Dedifferentiated amniotic fluid mesenchymal stem cell (primary cell): ENCODE measurements at regions not wholly inside any gene's neighbourhood (a gene's known extent, or its start where the extent isn't known, plus 50 kb on each side); places are given as distances from the start of the nearest gene placed in this dataset.
"Not testable (repeated sequence)": the region's sequence is repeated elsewhere in the genome, so short reads cannot be mapped to it uniquely, and the experiment has no call there.

Source experiments
- DNase-seq: peaks from one replicate; pipeline ENCODE4 v3.0.0-alpha.2; 2016; ENCODE audit errors: extremely low spot score

DNA sequence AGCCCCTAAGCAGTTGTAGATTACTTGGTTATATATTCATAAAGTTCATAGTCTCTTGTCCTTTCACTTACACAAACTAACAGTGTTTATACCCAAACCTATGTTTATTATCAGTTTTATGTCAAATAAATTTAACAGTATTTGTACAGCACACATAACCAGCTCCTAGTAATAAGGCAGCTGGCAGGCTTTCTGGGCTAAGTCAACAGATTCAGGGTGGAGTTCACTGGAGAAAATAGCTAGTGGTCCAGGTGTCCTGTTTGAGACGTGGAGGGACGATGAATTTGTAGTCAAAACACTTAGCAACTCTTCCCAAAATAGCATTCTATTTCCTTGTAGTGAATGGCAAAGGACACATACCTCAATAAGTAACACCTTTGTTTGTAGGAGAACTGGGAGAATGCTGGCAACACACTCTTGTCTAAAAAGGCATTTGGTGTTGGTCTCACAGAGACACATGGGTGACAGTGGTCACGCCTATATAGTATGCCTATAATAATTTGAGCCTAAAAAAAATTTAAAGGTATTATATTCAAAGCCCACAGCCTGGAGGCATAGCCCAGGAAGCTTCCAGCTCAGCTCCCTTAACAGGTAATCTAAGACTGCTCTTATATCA is 156.4 kb upstream of the CARMIL1 start:
- DNase-seq = no peak

GRCh38 chr6:25124216-25124715 is 154.9 kb upstream of the CARMIL1 start:
- DNase-seq = no peak

GRCh38 chr6:25125736-25126135 is 153.4 kb upstream of the CARMIL1 start:
- no peak for DNase-seq

DNA sequence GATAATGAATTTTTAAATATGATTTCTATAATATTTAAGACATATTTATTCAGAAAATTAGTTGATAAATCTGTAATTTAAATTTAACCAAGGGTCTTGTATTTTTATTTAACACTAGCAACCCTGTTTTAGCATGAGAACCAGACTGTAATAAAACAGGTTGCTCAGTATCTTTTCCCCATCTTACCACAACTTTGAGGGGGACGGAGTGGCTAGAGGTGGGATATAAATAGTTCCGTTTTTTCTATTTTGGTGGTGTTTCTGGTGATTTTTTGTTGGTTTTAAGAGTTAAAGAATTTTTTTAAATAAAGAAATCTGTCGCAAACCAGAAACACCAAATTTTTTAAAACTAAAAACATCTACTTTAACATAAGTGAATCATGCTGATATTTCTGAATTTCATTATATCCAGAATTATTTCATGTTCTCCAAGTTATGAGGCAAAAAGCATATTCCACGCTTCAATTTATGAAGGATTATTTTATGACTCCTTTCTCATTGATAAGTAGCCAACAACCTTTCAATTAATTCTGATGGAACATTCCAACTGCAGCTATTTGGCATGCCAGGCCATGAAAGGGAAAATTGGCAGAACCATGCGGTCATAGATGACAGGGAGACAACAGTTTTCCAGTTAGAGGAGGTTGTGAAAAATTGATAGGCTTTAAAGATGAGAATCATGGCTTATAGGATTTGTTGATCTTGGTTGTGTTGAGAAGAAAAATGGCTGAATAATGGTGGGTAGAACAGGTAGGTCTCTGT is 151.9 kb upstream of the CARMIL1 start:
- DNase-seq = no peak

DNA sequence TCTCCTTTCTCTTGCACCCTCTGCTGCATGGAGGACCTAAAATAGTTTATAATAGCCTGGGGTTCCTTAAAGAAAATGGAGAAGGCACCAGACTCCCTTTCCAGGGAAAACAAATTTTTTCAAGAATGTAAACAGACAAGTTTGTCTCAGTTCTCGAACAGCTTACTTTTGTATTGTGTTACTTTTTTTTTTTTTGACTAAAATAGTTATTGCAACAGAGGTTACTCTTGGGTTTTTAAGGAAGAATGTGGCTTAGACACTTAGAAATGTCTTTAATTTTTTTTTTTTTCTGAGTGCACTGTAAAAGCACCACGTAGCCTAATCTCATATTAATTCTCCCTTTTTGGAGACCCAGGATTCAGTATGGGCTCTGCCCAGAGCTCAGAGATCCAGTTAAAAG is 148.7 kb upstream of the CARMIL1 start:
- DNase-seq = no peak

- no peak for DNase-seq
Measured at GRCh38 chr6:25132934-25133333, 146.2 kb upstream of the CARMIL1 start.

DNA sequence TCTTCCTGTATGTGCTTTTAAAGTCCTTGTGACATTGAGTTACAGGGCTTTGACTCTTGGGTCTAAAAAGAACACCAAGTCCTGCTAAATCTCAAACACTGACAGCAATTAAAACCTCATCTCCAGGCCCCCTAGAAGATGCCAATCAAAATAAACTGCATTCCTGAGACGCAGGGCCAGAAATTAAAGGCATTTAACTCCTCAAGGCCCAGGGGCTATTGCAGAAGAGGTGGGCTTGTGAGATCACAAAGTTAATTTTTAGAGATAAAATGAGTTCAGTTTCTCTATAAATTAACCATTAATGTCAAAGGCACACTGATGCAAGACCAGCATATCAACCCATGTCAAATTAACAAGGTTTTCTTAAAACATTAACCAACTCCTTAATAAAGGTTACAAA is 145.6 kb upstream of the CARMIL1 start:
- DNase-seq = no peak

- no peak for DNase-seq
Measured at GRCh38 chr6:25136854-25137253, 142.3 kb upstream of the CARMIL1 start.

GRCh38 chr6:25137480-25137879 is 141.7 kb upstream of the CARMIL1 start:
- DNase-seq = no peak

GRCh38 chr6:25137916-25138232 is 141.3 kb upstream of the CARMIL1 start:
- DNase-seq = no peak

DNA sequence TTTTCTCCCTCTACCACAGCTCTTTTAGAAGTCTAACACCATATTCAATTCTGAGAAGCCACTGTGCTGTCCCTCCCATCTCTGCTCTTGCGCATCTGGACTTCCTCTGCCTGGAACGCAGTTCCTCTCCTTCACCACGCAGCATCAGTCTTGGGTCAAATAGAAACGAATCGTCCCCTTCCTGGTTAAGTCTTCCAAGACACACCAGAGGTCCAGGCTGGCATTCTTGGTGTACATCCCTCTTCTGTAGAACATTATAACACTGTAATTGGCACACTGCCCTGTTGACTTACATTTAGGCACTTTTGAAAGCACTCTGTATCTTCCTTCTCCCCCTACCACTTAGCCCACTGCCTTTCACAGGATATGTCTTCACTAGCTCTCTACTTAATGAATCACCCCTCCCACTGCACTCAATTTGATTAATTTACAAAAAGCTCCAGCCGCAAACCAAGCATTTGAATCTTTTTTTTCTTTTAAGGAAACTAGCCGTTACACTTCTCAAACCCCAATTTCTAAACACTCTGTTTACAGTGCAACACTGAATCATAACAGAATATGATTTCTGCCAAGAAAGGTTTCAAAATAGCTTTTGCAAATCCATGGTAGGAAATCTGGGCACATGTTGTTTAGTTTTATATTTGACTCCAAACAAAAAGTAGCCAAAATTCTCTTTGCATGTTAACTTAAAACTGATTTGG is 140.8 kb upstream of the CARMIL1 start:
- DNase-seq = peak; percentile 68

DNA sequence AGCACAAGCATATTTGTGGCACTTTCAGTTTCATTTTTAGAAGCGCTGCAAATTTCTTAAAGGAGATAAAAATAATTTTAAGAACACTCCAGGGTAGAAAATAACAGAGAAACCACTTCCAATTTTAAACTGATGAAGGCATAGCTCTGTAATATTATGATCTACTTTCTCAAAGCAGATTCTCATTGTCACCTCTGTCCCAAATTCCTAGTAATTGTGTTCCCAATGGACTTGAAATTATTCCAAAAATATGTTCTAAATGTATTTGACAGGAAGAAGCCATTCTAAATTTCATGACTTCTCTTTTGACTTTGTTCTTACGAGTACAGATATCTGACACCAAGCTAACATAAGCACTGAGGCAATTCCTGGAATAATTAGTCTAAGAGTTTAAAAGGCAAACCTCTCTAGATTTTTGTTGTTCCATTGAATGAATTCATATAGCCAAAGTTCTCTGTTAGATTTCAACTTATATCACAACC is 140.2 kb upstream of the CARMIL1 start:
- no peak for DNase-seq

DNA sequence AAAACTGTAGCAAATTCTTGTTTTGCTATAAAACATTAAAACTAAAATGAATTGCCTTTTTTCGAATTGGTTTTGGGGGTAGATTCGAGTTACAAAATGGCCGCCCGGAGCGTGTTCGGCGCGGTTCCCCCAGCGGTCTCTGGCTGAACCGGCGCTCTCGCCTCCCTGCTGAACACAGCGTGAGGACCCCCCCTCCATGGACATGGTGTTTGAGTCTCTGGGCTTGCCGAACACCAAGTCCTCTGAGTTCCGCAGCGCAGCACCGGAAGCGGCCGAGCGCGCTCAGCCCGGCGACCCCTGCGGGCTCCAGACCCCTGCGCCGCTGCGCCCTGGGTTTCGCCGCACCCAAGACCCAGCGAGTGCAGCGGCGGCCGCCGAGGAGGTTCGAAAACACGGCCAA is 139.6 kb upstream of the CARMIL1 start:
- not testable (repeated sequence) for DNase-seq

GRCh38 chr6:25142506-25142905 is 136.7 kb upstream of the CARMIL1 start:
- DNase-seq = no peak

- DNase-seq = no peak
Measured at GRCh38 chr6:25144919-25145318, 134.3 kb upstream of the CARMIL1 start.

- DNase-seq = no peak
Measured at GRCh38 chr6:25147223-25147622, 132.0 kb upstream of the CARMIL1 start.

DNA sequence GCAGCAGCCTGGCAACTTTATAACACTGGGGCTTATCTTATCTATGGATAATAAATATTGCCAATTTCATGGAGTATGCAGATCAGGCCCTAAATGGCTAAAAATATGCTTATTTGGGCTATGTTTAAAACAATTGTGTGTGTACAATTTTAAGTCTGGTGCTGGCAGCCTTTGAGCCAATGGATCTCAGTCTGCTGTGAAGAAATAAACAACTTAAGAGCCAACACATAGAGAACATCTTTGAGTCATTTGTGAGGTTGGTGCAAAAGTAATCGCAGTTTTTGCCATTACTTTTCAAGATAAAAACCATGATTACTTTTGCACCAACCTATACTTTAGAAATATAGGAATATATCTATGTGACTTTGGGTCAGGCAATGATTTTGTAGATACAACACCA is 129.1 kb upstream of the CARMIL1 start:
- no peak for DNase-seq

DNA sequence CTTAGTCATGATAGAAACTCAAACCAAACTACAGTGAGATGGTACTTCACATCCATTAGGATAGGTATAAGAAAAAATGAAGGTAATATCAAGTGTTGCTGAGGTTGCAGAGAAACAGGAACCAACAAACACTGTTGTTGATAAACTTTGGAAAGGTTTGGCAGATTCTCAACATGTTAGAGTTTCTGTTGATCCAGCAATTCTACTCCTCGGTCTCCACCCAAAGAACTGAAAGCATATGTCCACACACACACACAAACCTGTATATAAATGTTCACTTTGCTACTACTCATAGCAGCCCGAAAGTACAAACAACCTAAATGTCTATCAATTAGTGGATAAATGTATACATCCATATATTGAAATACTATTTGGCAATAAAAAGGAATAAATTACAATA is 128.3 kb upstream of the CARMIL1 start:
- DNase-seq = no peak

DNA sequence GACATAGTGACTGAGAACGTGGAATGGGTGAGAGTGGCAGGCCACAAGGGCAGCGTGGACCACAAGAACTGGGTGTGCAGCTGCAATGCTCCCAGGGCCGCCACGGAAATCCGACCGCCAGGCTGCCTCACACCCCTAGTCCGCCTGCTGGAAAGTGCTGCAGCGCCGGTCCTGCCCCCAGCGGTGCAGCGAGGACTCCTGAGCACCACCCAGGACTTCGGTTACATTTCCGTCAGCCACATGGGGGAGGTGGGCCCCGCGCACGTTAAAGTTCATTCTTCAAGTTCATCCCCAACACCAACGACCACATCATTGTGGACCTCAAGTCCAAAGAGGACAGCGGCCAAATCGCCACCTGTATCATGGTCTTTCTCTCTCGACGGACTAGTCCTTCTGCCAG is 126.1 kb upstream of the CARMIL1 start:
- no peak for DNase-seq

DNA sequence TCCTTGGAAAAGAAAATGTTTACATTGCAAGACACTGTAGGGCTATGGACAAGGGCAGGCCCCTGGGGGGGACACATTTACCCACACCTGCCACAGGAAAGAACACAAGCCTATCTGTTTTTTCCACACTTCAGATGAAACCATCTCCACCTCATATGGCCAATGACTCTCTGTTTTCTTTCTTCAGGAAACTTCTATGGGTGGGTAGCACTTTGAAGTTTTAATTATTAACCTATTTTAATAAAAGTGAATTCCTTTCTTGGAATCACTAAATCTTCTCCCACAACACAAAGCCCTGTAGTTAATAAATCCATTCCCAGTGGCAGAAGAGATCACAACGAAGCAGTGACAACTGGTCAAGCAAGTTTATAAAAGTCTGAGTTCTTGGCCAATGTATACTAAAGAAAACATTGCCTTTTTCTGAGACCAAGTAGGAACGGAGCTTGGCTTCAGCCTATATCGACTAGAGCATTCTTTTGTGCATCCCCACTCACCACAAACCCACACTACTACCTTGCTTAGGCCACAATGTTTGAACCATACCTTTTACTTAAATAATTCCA is 125.1 kb upstream of the CARMIL1 start:
- no peak for DNase-seq

GRCh38 chr6:25155211-25155610 is 124.0 kb upstream of the CARMIL1 start:
- DNase-seq = no peak

GRCh38 chr6:25156123-25156522 is 123.1 kb upstream of the CARMIL1 start:
- DNase-seq = peak; percentile 46

DNA sequence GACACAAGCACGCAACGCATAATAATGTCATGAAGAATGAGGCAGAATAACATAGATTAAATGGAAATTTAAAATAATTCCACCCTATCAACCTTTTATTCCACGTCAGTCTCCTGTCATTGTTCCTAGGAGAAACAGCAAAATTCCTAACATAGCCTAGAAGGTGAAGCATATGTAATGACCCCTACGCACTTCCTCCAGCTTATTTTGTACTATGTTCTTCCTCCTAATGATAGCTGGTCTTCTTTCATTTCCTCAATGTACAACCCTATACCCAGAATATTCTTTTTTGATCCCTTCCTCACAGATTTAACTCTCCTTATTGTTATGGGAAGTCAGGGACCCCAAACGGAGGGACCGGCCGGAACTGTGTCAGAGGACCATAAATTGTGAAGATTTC is 122.0 kb upstream of the CARMIL1 start:
- DNase-seq = no peak
